HG02970 (cell line): ENCODE measurements at regions not wholly inside any gene's neighbourhood (a gene's known extent, or its start where the extent isn't known, plus 50 kb on each side); places are given as distances from the start of the nearest gene placed in this dataset.

Source experiments
- ATAC-seq: cut with Tn5 transposase; IDR thresholded peaks from one replicate; pipeline ENCODE4 v1.9.1; 2021; ENCODE audit warnings: mild to moderate bottlenecking, moderate library complexity, moderate number of reproducible peaks; ENCODE audit not compliant: unreplicated experiment, low FRiP score

DNA sequence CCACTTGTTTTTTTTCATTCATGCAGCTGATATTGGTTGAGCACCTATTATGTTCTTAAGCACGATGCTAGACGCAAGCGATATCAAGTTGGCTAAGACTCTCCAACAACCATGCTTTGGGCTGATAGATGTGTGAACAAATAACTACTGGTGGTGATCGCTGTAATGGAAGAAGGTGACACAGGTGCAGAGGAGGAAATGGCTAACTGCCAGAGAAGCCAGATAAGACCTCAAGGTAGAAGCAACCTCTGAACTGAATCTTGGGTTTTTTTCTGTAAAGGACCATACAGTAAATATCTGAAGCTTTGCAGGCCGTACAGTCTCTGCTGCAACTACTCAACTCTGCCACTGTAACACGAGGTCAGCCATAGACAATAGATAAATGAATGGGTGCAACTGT lies 97.9 kb downstream of the C17orf67 start:
- ATAC-seq, result no peak

GRCh38 chr17:56737421-56738161 lies 96.1 kb downstream of the C17orf67 start:
- no peak for ATAC-seq

- no peak for ATAC-seq
These were observed 94.3 kb downstream of the C17orf67 start for GRCh38 chr17:56739376-56739775.

DNA sequence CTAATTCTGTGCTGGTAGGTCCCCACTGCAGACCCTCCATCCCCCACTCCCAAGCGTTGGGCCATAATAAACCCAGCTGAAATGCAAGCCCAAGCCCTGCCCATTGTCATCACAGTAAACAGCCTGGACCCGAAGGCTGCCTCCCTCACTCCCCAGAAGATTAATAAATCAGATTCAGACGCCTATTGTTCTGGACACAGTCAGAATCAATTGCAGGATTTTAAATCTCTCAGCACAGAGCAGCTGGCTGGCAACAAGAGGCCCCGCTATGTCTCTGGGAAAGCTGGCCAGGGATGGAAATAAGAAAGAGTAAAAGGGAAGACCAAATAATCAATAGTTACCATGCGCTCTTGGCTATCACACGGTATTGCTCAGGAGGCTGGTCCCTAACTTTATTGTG lies 93.9 kb downstream of the C17orf67 start:
- ATAC-seq, result no peak

DNA sequence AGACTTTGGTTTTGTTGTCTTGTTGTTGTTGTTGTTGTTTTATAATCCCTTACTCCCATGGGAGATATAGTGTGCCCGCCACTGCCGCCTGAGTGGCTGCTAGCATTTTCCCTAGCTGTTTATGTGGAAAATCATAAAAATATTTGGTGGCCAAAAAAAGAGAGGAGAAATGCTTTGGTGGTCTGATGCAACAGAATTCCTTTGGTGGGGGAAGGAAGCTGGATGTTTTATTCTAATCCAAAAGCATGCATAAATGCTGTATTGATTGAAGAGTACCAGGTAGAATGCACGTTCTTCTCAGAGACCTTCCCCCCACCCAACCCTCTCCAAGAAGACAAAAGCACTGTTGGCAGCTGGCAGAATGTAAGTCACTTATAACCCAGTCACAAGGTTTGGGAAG lies 93.2 kb downstream of the C17orf67 start:
- ATAC-seq, result no peak
